SK-N-SH (cell line): ENCODE measurements at regions not wholly inside any gene's neighbourhood (a gene's known extent, or its start where the extent isn't known, plus 50 kb on each side); places are given as distances from the start of the nearest gene placed in this dataset.

Experiments
- CTCF ChIA-PET: fragments of 300-600, 350-600 bp; formaldehyde crosslinking; extraction: SDS; loops from one replicate; lab custom pipeline; 2021; lab: Yijun Ruan, JAX
- POLR2A ChIA-PET: fragments of 350-600 bp; sonication (Branson Sonifier 250); formaldehyde crosslinking; extraction: SDS; loops from one replicate; lab custom pipeline; 2020; ENCODE audit warnings: antibody characterized with exemption, inconsistent platforms; lab: Yijun Ruan, JAX
- DNase-seq: peaks from one replicate; pipeline ENCODE4 v3.0.0; 2012
- H2AFZ ChIP-seq: fragments of 200-600 bp; sonication (generic); 2 replicates; pipeline ENCODE4 v1.8.1; 2016; ENCODE audit warnings: antibody characterized with exemption, mild to moderate bottlenecking, low read depth
- H3F3A ChIP-seq: fragments of 200-600 bp; sonication (generic); replicated peaks from 2 replicates; pipeline ENCODE3; 2016; ENCODE audit warnings: antibody characterized with exemption, mild to moderate bottlenecking; ENCODE audit not compliant: insufficient read depth
- H3K27ac ChIP-seq, 2 experiments: fragments of 200-500 bp in 1 of 2; fragments of 200-600 bp in 1 of 2; sonication (Bioruptor generic) in 1 of 2; sonication (generic), shearing (Covaris generic) in 1 of 2; 2 replicates each; pipeline versions ENCODE4 v1.5.1 to v1.6.1; 2014 to 2016; ENCODE audit warnings: low read depth in 2 of 2, inconsistent platforms in 1 of 2, low read length in 1 of 2, mild to moderate bottlenecking in 1 of 2, mixed read lengths in 1 of 2
- H3K27me3 ChIP-seq: fragments of 200-600 bp; sonication (generic), shearing (Covaris generic); 2 replicates; pipeline ENCODE4 v1.6.1; 2016; ENCODE audit warnings: mixed run types; ENCODE audit not compliant: insufficient read depth
- H3K36me3 ChIP-seq, 2 experiments: fragments of 200-500 bp in 1 of 2; fragments of 200-600 bp in 1 of 2; sonication (Bioruptor generic) in 1 of 2; sonication (generic) in 1 of 2; replicated peaks in 1 of 2; 2 replicates each; pipeline versions ENCODE3 to v1.5.1; 2014 to 2016; ENCODE audit warnings: low read length in 1 of 2, mild to moderate bottlenecking in 1 of 2; ENCODE audit not compliant: insufficient read depth in 2 of 2, control insufficient read depth in 1 of 2
- H3K4me1 ChIP-seq, 2 experiments: fragments of 200-500 bp in 1 of 2; fragments of 200-600 bp in 1 of 2; sonication (Bioruptor generic) in 1 of 2; sonication (generic), shearing (Covaris generic) in 1 of 2; 2 replicates each; pipeline versions ENCODE4 v1.5.1 to v1.6.1; 2014 to 2016; ENCODE audit warnings: low read depth in 1 of 2, low read length in 1 of 2, mixed run types in 1 of 2; ENCODE audit not compliant: insufficient read depth in 2 of 2, control insufficient read depth in 1 of 2
- H3K4me2 ChIP-seq: fragments of 200-600 bp; sonication (generic), shearing (Covaris generic); 2 replicates; pipeline ENCODE4 v1.6.1; 2017; ENCODE audit warnings: mixed run types
- H3K4me3 ChIP-seq, 2 experiments: fragments of 200-500 bp in 1 of 2; fragments of 200-600 bp in 1 of 2; sonication (Bioruptor generic) in 1 of 2; sonication (generic), shearing (Covaris generic) in 1 of 2; 2 replicates each; pipeline versions ENCODE4 v1.5.1 to v1.8.1; 2014 to 2016; ENCODE audit warnings: low read depth in 2 of 2, inconsistent platforms in 1 of 2, low read length in 1 of 2, mild to moderate bottlenecking in 1 of 2, mixed read lengths in 1 of 2, moderate library complexity in 1 of 2
- H3K79me2 ChIP-seq: fragments of 200-600 bp; sonication (generic); 2 replicates; pipeline ENCODE4 v1.8.1; 2017; ENCODE audit warnings: mild to moderate bottlenecking; ENCODE audit not compliant: insufficient read depth
- H3K9ac ChIP-seq: fragments of 200-600 bp; sonication (generic); 2 replicates; pipeline ENCODE4 v1.6.1; 2017; ENCODE audit warnings: mixed run types
- H3K9me2 ChIP-seq: fragments of 200-600 bp; sonication (generic); 2 replicates; pipeline ENCODE4 v1.6.1; 2017; ENCODE audit warnings: mixed run types
- H3K9me3 ChIP-seq: fragments of 200-600 bp; sonication (generic); 2 replicates; pipeline ENCODE4 v1.6.1; 2017; ENCODE audit warnings: mixed run types, mild to moderate bottlenecking, moderate library complexity
- H4K20me1 ChIP-seq: fragments of 200-600 bp; sonication (generic); 2 replicates; pipeline ENCODE4 v1.6.1; 2017; ENCODE audit warnings: mild to moderate bottlenecking, mixed run types; ENCODE audit not compliant: insufficient read depth
- ELF1 ChIP-seq: IDR thresholded peaks from 2 replicates; pipeline ENCODE4 v1.4.0; 2012
- FOXM1 ChIP-seq: IDR thresholded peaks from 2 replicates; pipeline ENCODE4 v1.4.0; 2012; ENCODE audit warnings: low read depth, mild to moderate bottlenecking
- GABPA ChIP-seq: IDR thresholded peaks from 2 replicates; pipeline ENCODE4 v1.4.0; 2012; ENCODE audit warnings: low read depth, mild to moderate bottlenecking
- GATA2 ChIP-seq: sonication (generic); formaldehyde crosslinking; IDR thresholded peaks from 2 replicates; pipeline ENCODE4 v1.5.0; 2020; ENCODE audit warnings: mild to moderate bottlenecking, missing genetic modification reagents
- JUND ChIP-seq: IDR thresholded peaks from 2 replicates; pipeline ENCODE4 v1.4.0; 2012
- MEF2A ChIP-seq: IDR thresholded peaks from 2 replicates; pipeline ENCODE4 v1.4.0; 2012; ENCODE audit warnings: low read depth, borderline replicate concordance
- MXI1 ChIP-seq: IDR thresholded peaks from 2 replicates; pipeline ENCODE4 v1.6.1; 2012; ENCODE audit warnings: mild to moderate bottlenecking, low read depth, low read length, improper control_type of control experiment
- NFIC ChIP-seq: IDR thresholded peaks from 2 replicates; pipeline ENCODE4 v1.4.0; 2012; ENCODE audit warnings: borderline replicate concordance
- NRF1 ChIP-seq: IDR thresholded peaks from 2 replicates; pipeline ENCODE4 v1.6.1; 2012; ENCODE audit warnings: low read depth, mild to moderate bottlenecking, low read length
- POLR2AphosphoS5 ChIP-seq: IDR thresholded peaks from 2 replicates; pipeline ENCODE4 v1.6.1; 2012; ENCODE audit warnings: low read depth, low read length
- RAD21 ChIP-seq: IDR thresholded peaks from 2 replicates; pipeline ENCODE4 v1.6.1; 2012; ENCODE audit warnings: mild to moderate bottlenecking, low read length
- RFX5 ChIP-seq: IDR thresholded peaks from 2 replicates; pipeline ENCODE4 v1.6.1; 2012; ENCODE audit warnings: mild to moderate bottlenecking, improper control_type of control experiment, low read length
- RXRA ChIP-seq: IDR thresholded peaks from 2 replicates; pipeline ENCODE4 v1.4.0; 2012; ENCODE audit warnings: low read depth, mild to moderate bottlenecking, borderline replicate concordance
- SIN3A ChIP-seq: IDR thresholded peaks from 2 replicates; pipeline ENCODE4 v1.6.1; 2012; ENCODE audit warnings: low read depth, mild to moderate bottlenecking, low read length, moderate library complexity, borderline replicate concordance
- SMC3 ChIP-seq: IDR thresholded peaks from 2 replicates; pipeline ENCODE4 v1.6.1; 2012; ENCODE audit warnings: low read depth, low read length, improper control_type of control experiment
- TAF1 ChIP-seq: IDR thresholded peaks from 2 replicates; pipeline ENCODE4 v1.6.1; 2012; ENCODE audit warnings: low read depth, mild to moderate bottlenecking, low read length, moderate library complexity, borderline replicate concordance
- TCF12 ChIP-seq: IDR thresholded peaks from 2 replicates; pipeline ENCODE4 v1.4.0; 2012
- TEAD4 ChIP-seq: IDR thresholded peaks from 2 replicates; pipeline ENCODE4 v1.4.0; 2012; ENCODE audit warnings: mild to moderate bottlenecking, borderline replicate concordance; ENCODE audit not compliant: insufficient read depth
- YY1 ChIP-seq: IDR thresholded peaks from 2 replicates; pipeline ENCODE4 v1.4.0; 2012; ENCODE audit warnings: low read depth, mild to moderate bottlenecking
- WGBS: methylation state at CpG from one replicate; pipeline ENCODE4 v1.1.6; 2017; ENCODE audit warnings: low lambda C conversion rate; 5-methylcytosine and 5-hydroxymethylcytosine counted together
- TF ChIP-seq, protein P1 (sequence below): fragments of 200-600 bp; sonication (generic); IDR thresholded peaks from 2 replicates; pipeline ENCODE4 v1.6.1; 2017; ENCODE audit warnings: antibody characterized with exemption, mild to moderate bottlenecking, moderate library complexity
- TF ChIP-seq, protein P2 (sequence below): fragments of 150-350 bp; IDR thresholded peaks from 2 replicates; pipeline ENCODE4 v1.6.1; 2017; ENCODE audit warnings: antibody characterized with exemption, low read length, low read depth, borderline replicate concordance
- TF ChIP-seq, protein P3 (sequence below): IDR thresholded peaks from 2 replicates; pipeline ENCODE4 v1.4.0; 2012; ENCODE audit warnings: low read depth, borderline replicate concordance
- TF ChIP-seq, protein P4 (sequence below): IDR thresholded peaks from 2 replicates; pipeline ENCODE4; 2012
- TF ChIP-seq, protein P5 (sequence below): fragments of 150-350 bp; IDR thresholded peaks from 2 replicates; pipeline ENCODE4 v1.6.1; 2016; ENCODE audit warnings: mild to moderate bottlenecking, low read depth, low read length

DNA sequence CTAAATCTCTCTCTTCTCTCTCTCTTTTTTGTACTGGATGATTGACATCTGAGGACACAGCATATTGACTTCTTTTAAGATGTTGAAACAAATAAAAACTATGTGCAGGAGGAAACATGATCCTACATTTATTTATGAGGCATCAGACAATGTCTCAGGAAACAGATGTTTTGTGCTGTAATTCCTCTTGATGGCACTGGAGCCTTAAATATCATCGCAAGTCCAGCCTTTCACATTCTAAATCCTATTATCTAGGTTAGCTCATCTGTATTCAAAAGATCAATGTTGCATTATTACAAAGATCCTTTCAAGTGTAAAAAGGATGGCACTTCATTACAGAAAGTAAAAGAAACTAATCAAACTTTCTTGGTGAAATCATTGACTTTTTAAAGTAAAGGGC lies 63.9 kb downstream of the MAT2B start:
- H3K27ac ChIP-seq = no peak overlapping the region
- no peaks in the 10 kb centered on the region for H3K27me3 ChIP-seq
- no peaks in the 10 kb centered on the region for H3K9me3 ChIP-seq
- ChIA-PET POLR2A (no interaction called here), CTCF (interaction anchor here (0.6 to 2.2 kb wide), 10 partner anchors 11 to 1639 kb away, joined by 3 to 7 read pairs (median 4); no protein-coding TSS in a partner anchor)
- no peaks in the 10 kb centered on the region for H4K20me1 ChIP-seq
- no peak overlapping the region for H3K9ac ChIP-seq
- TF ChIP-seq RAD21 (peak; percentile 87), TCF12 (peak; percentile 19; the same call in 1 of the 2 replicates), FOXM1 (no peak), GATA2 (no peak), SMC3 (peak; percentile 50; the same call in 1 of the 2 replicates)
- TF ChIP-seq, protein P1, sequence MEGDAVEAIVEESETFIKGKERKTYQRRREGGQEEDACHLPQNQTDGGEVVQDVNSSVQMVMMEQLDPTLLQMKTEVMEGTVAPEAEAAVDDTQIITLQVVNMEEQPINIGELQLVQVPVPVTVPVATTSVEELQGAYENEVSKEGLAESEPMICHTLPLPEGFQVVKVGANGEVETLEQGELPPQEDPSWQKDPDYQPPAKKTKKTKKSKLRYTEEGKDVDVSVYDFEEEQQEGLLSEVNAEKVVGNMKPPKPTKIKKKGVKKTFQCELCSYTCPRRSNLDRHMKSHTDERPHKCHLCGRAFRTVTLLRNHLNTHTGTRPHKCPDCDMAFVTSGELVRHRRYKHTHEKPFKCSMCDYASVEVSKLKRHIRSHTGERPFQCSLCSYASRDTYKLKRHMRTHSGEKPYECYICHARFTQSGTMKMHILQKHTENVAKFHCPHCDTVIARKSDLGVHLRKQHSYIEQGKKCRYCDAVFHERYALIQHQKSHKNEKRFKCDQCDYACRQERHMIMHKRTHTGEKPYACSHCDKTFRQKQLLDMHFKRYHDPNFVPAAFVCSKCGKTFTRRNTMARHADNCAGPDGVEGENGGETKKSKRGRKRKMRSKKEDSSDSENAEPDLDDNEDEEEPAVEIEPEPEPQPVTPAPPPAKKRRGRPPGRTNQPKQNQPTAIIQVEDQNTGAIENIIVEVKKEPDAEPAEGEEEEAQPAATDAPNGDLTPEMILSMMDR = peak; percentile 57
- no peaks in the 10 kb centered on the region for H3K9me2 ChIP-seq
- peak; percentile 51 for DNase-seq
- H3K4me2 ChIP-seq = no peak overlapping the region
- no peaks in the 10 kb centered on the region for H3K36me3 ChIP-seq
- H3F3A ChIP-seq = peaks cover 3% of the 10 kb centered on the region
- no peak overlapping the region for H3K4me3 ChIP-seq
- H2AFZ ChIP-seq = no peak overlapping the region
- peaks cover 11 to 28% of the 10 kb centered on the region in 2 experiments for H3K4me1 ChIP-seq
- 95% methylated on average over 1 of the region's 1 CpG for WGBS
- H3K79me2 ChIP-seq = no peaks in the 10 kb centered on the region

DNA sequence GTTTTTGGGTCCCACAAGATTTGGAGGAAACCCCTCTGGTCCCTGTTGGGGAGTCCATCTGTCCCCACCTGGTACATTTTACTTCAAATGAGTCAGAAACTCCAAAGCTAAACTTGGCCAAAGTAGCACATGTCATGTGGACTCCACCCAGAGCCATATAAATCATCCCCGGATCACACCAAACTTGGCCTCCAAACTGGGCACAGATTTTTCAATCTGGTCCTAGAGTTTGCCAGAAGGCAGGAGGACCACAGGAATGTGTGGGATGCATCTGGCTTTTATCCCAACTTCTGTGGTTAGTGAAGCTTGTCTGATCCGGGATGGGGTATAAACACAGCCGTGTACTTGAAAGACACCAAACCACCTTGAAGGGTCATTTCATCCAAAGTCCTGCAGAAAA lies 66.3 kb downstream of the MAT2B start:
- no peaks in the 10 kb centered on the region for H3K9me3 ChIP-seq
- no peaks in the 10 kb centered on the region for H4K20me1 ChIP-seq
- peak overlapping the region; percentile 41 for H3K4me2 ChIP-seq
- WGBS = 11% methylated on average over 3 of the region's 3 CpGs
- H3K36me3 ChIP-seq = no peaks in the 10 kb centered on the region
- CTCF ChIA-PET = interaction anchor here (1.0 to 2.9 kb wide), 4 partner anchors 8 to 932 kb away, joined by 3 to 14 read pairs (median 6); no protein-coding TSS in a partner anchor
- DNase-seq = peak; percentile 26
- no peak overlapping the region for H2AFZ ChIP-seq
- peaks cover 11 to 16% of the 10 kb centered on the region in 2 experiments for H3K4me1 ChIP-seq
- H3F3A ChIP-seq = peaks cover 3% of the 10 kb centered on the region
- H3K9me2 ChIP-seq = no peaks in the 10 kb centered on the region
- no peak overlapping the region for H3K4me3 ChIP-seq
- H3K9ac ChIP-seq = no peak overlapping the region
- no peaks in the 10 kb centered on the region for H3K27me3 ChIP-seq
- H3K79me2 ChIP-seq = no peaks in the 10 kb centered on the region
- peak overlapping the region in 1 of 2 experiments; percentile 66; a peak in 2 of 4 replicates for H3K27ac ChIP-seq
- POLR2A ChIA-PET = no interaction called here
- no peak for TF ChIP-seq GATA2
- TF ChIP-seq RXRA = peak; percentile 77
- TF ChIP-seq MEF2A = 0 out of 2 replicates have a peak, but pooled peaks have one; percentile 51
- TF ChIP-seq TEAD4 = peak; percentile 97
- TF ChIP-seq TAF1 = no peak
- no peak for TF ChIP-seq ELF1
- no peak for TF ChIP-seq MXI1
- TF ChIP-seq, protein P2, sequence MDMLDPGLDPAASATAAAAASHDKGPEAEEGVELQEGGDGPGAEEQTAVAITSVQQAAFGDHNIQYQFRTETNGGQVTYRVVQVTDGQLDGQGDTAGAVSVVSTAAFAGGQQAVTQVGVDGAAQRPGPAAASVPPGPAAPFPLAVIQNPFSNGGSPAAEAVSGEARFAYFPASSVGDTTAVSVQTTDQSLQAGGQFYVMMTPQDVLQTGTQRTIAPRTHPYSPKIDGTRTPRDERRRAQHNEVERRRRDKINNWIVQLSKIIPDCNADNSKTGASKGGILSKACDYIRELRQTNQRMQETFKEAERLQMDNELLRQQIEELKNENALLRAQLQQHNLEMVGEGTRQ = no peak
- peak; percentile 99 for TF ChIP-seq NFIC
- TF ChIP-seq GABPA = no peak
- TF ChIP-seq RFX5 = no peak
- no peak for TF ChIP-seq NRF1
- peak; percentile 80; the same call in 1 of the 2 replicates for TF ChIP-seq FOXM1
- TF ChIP-seq, protein P3, sequence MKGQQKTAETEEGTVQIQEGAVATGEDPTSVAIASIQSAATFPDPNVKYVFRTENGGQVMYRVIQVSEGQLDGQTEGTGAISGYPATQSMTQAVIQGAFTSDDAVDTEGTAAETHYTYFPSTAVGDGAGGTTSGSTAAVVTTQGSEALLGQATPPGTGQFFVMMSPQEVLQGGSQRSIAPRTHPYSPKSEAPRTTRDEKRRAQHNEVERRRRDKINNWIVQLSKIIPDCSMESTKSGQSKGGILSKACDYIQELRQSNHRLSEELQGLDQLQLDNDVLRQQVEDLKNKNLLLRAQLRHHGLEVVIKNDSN = peak; percentile 13; the same call in 1 of the 2 replicates
- TF ChIP-seq, protein P4, sequence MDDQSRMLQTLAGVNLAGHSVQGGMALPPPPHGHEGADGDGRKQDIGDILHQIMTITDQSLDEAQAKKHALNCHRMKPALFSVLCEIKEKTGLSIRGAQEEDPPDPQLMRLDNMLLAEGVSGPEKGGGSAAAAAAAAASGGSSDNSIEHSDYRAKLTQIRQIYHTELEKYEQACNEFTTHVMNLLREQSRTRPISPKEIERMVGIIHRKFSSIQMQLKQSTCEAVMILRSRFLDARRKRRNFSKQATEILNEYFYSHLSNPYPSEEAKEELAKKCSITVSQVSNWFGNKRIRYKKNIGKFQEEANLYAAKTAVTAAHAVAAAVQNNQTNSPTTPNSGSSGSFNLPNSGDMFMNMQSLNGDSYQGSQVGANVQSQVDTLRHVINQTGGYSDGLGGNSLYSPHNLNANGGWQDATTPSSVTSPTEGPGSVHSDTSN = peak; percentile 97
- TF ChIP-seq POLR2AphosphoS5 = peak; percentile 82
- peak; percentile 26; the same call in 1 of the 2 replicates for TF ChIP-seq SIN3A
- TF ChIP-seq, protein P5, sequence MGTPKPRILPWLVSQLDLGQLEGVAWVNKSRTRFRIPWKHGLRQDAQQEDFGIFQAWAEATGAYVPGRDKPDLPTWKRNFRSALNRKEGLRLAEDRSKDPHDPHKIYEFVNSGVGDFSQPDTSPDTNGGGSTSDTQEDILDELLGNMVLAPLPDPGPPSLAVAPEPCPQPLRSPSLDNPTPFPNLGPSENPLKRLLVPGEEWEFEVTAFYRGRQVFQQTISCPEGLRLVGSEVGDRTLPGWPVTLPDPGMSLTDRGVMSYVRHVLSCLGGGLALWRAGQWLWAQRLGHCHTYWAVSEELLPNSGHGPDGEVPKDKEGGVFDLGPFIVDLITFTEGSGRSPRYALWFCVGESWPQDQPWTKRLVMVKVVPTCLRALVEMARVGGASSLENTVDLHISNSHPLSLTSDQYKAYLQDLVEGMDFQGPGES = no peak
- no peak for TF ChIP-seq YY1
- peak; percentile 86 for TF ChIP-seq JUND
